Mesothelial cell of epicardium (in vitro differentiated cells): ENCODE measurements at regions not wholly inside any gene's neighbourhood (a gene's known extent, or its start where the extent isn't known, plus 50 kb on each side); places are given as distances from the start of the nearest gene placed in this dataset.
A peak's percentile ranks its signal among the peaks of the same experiment; 100 is the strongest.
"Not testable (repeated sequence)": the region's sequence is repeated elsewhere in the genome, so short reads cannot be mapped to it uniquely, and the experiment has no call there.

Source experiments
- DNase-seq, 2 experiments: peaks; one replicate each; pipeline ENCODE4 v3.0.0; 2021; ENCODE audit warnings: low spot score in 2 of 2; ENCODE audit not compliant: unreplicated experiment in 2 of 2
- H3K27ac Mint-ChIP-seq: 2 replicates; pipeline ENCODE4 v1.8.0; 2021; ENCODE audit warnings: mixed read lengths
- H3K27me3 Mint-ChIP-seq: 2 replicates; pipeline ENCODE4 v1.8.0; 2021; ENCODE audit warnings: low read depth, mixed read lengths
- H3K36me3 Mint-ChIP-seq: 2 replicates; pipeline ENCODE4 v1.8.0; 2021; ENCODE audit warnings: mixed read lengths
- H3K4me1 Mint-ChIP-seq: 2 replicates; pipeline ENCODE4 v1.8.0; 2021; ENCODE audit warnings: mixed read lengths
- H3K4me3 Mint-ChIP-seq: 2 replicates; pipeline ENCODE4 v1.8.0; 2021; ENCODE audit warnings: mild to moderate bottlenecking, moderate library complexity, mixed read lengths
- H3K9me3 Mint-ChIP-seq: 2 replicates; pipeline ENCODE4 v1.8.0; 2021; ENCODE audit warnings: mixed read lengths
- TF ChIP-seq, protein P1 (sequence below): fragments of 200-600 bp; sonication (generic); IDR thresholded peaks from one replicate; pipeline ENCODE4 v1.5.0; 2021; ENCODE audit warnings: antibody characterized with exemption; ENCODE audit not compliant: unreplicated experiment

DNA sequence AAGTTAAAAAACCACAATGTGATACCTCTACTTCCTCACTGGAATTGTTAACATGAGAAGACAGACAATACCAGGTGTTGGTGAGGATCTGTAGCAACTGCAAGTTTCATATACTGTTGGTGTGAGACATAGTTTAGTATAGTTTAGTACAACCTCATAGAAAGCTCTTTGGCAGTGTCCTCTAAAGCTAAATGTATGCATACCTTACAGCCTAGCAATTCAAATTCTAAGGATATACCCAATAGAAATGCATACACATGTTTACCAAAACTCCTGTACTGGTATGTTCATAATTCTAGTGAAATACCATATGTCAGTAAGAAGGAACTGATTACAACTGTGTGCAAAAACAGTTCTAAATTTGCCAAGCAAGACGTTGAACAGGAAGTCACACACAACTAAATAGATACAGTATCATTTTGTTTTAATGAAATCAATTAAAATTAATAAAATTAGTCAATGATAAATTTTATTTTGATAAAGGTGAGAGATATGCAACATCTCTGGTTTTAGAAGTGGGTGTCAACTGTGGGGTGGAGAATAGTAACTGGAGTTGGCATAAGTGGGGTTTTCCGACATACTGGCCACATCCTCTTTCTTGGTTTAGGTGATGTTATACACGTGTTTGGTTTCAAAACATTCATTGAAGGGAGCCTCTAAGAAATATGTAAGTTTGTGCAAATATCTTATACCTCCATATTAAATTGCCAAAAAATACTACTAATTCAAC lies 450.7 kb downstream of the PTPRC start:
- Mint-ChIP-seq H3K4me1 (peaks cover 12% of the 10 kb centered on the region), H3K4me3 (no peak overlapping the region), H3K27me3 (no peaks in the 10 kb centered on the region), H3K9me3 (no peaks in the 10 kb centered on the region), H3K36me3 (no peaks in the 10 kb centered on the region), H3K27ac (no peak overlapping the region)
- no peak for DNase-seq
- TF ChIP-seq, protein P1, sequence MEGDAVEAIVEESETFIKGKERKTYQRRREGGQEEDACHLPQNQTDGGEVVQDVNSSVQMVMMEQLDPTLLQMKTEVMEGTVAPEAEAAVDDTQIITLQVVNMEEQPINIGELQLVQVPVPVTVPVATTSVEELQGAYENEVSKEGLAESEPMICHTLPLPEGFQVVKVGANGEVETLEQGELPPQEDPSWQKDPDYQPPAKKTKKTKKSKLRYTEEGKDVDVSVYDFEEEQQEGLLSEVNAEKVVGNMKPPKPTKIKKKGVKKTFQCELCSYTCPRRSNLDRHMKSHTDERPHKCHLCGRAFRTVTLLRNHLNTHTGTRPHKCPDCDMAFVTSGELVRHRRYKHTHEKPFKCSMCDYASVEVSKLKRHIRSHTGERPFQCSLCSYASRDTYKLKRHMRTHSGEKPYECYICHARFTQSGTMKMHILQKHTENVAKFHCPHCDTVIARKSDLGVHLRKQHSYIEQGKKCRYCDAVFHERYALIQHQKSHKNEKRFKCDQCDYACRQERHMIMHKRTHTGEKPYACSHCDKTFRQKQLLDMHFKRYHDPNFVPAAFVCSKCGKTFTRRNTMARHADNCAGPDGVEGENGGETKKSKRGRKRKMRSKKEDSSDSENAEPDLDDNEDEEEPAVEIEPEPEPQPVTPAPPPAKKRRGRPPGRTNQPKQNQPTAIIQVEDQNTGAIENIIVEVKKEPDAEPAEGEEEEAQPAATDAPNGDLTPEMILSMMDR, result no peak

- peaks cover 11% of the 10 kb centered on the region for H3K4me1 Mint-ChIP-seq
Measured at GRCh38 chr1:199095628-199096027, 456.8 kb downstream of the PTPRC start.

DNA sequence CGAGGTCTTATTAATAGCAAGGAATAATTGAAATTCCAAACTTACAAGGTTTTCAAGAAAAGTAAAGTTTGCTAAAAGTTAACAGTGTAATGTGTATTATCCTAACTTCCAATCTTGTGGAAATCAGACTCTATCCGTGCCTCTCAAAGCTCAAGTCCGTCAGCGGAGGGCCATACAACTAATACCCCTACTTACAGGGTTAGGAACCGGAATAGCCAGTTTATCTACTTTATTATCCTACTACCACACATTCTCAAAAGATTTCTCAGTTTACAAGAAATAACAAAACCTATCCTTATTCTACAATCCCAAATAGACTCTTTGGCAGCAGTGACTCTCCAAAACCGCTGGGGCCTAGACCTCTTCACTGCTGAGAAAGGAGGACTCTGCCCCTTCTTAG lies 457.8 kb downstream of the PTPRC start:
- Mint-ChIP-seq H3K4me1 (peaks cover 11% of the 10 kb centered on the region), H3K4me3 (no peak overlapping the region), H3K27me3 (no peaks in the 10 kb centered on the region), H3K27ac (peak overlapping the region; percentile 51), H3K36me3 (no peaks in the 10 kb centered on the region), H3K9me3 (peaks cover 10% of the 10 kb centered on the region)
- DNase-seq, result no peak
- TF ChIP-seq, protein P1, result no peak

More at GRCh38 chr1:199095628-199096027, 456.8 kb downstream of the PTPRC start:
- H3K27me3 Mint-ChIP-seq, H3K36me3 Mint-ChIP-seq, H3K27ac Mint-ChIP-seq, H3K9me3 Mint-ChIP-seq, DNase-seq, H3K4me3 Mint-ChIP-seq: not testable (repeated sequence)

DNA sequence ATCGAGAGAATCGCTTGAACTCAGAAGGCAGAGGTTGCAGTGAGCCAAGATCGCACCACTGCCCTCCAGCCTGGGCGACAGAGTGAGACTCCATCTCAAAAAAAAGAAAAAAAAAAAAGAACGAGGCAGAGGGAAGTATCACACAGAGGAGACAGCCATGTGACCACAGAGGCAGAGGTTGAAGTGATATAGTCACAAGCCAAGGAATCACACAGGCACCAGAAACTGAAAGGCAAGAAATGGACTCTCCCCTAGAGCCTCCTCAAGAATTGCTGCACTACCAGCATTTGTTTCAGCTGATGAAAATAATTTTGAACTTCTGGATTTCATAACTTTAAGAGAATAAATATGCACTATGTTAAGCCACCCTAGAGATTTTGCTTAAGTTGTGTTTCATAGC lies 459.6 kb downstream of the PTPRC start:
- peaks cover 19% of the 10 kb centered on the region for H3K9me3 Mint-ChIP-seq
- H3K27ac Mint-ChIP-seq, result no peak overlapping the region
- H3K27me3 Mint-ChIP-seq, result no peaks in the 10 kb centered on the region
- H3K36me3 Mint-ChIP-seq, result no peaks in the 10 kb centered on the region
- peaks cover 11% of the 10 kb centered on the region for H3K4me1 Mint-ChIP-seq
- TF ChIP-seq, protein P1, result no peak
- no peak for DNase-seq
- no peak overlapping the region for H3K4me3 Mint-ChIP-seq

DNA sequence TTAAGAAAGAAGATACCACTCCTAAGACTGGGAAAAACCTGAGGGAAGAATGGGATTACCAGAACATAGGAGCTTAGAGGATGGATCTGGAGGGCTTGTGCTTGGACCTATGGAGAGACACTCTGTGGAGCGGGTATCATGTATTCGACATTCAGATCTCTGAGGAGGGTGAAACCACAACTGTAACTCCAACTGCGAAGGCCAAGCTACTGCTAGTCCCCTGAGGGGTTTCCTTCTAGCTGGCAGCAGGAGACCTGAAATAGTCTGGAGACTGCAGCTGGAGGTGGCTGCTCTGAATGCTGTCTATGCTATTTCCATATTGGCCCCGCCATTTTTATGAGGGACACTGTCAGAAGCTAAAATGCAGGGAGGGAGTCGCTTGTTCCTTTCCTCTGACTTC lies 462.3 kb downstream of the PTPRC start:
- no peaks in the 10 kb centered on the region for H3K36me3 Mint-ChIP-seq
- peaks cover 7% of the 10 kb centered on the region for H3K4me1 Mint-ChIP-seq
- H3K9me3 Mint-ChIP-seq, result peaks cover 30% of the 10 kb centered on the region
- H3K4me3 Mint-ChIP-seq, result no peak overlapping the region
- H3K27ac Mint-ChIP-seq, result no peak overlapping the region
- H3K27me3 Mint-ChIP-seq, result no peaks in the 10 kb centered on the region
- no peak for DNase-seq
- TF ChIP-seq, protein P1, result no peak

- H3K27me3 Mint-ChIP-seq, result no peaks in the 10 kb centered on the region
- H3K9me3 Mint-ChIP-seq, result peaks cover 33% of the 10 kb centered on the region
- no peak overlapping the region for H3K27ac Mint-ChIP-seq
- peaks cover 2% of the 10 kb centered on the region for H3K4me1 Mint-ChIP-seq
- no peak overlapping the region for H3K4me3 Mint-ChIP-seq
- DNase-seq, result no peak
- TF ChIP-seq, protein P1, result no peak
- H3K36me3 Mint-ChIP-seq, result no peaks in the 10 kb centered on the region
Measured at GRCh38 chr1:199101635-199102034, 462.8 kb downstream of the PTPRC start.
